GM18907 (cell line): ENCODE measurements at regions not wholly inside any gene's neighbourhood (a gene's known extent, or its start where the extent isn't known, plus 50 kb on each side); places are given as distances from the start of the nearest gene placed in this dataset.

Experiments
- ATAC-seq: cut with Tn5 transposase; IDR thresholded peaks from one replicate; pipeline ENCODE4 v1.9.1; 2021; ENCODE audit warnings: mild to moderate bottlenecking, moderate library complexity; ENCODE audit not compliant: unreplicated experiment

- ATAC-seq: no peak
Measured at GRCh38 chr5:142509026-142509425, 176.9 kb downstream of the FGF1 start.

- ATAC-seq: no peak
Measured at GRCh38 chr5:142508591-142508990, 177.3 kb downstream of the FGF1 start.

- ATAC-seq: peak; percentile 75
Measured at GRCh38 chr5:142507531-142508372, 178.1 kb downstream of the FGF1 start.

GRCh38 chr5:142506756-142507155 is 179.1 kb downstream of the FGF1 start:
- no peak for ATAC-seq

- peak; percentile 49 for ATAC-seq
Measured at GRCh38 chr5:142506046-142506445, 179.8 kb downstream of the FGF1 start.

- ATAC-seq: no peak
Measured at GRCh38 chr5:142501890-142502289, 177.1 kb upstream of the SPRY4 start.

GRCh38 chr5:142500227-142500905 is 175.5 kb upstream of the SPRY4 start:
- ATAC-seq: no peak

GRCh38 chr5:142499591-142500226 is 174.9 kb upstream of the SPRY4 start:
- no peak for ATAC-seq

GRCh38 chr5:142498298-142498697 is 173.5 kb upstream of the SPRY4 start:
- ATAC-seq: no peak

- no peak for ATAC-seq
Measured at GRCh38 chr5:142495531-142495930, 170.7 kb upstream of the SPRY4 start.

- ATAC-seq: no peak
Measured at GRCh38 chr5:142493875-142494518, 169.2 kb upstream of the SPRY4 start.

GRCh38 chr5:142492781-142493281 is 168.0 kb upstream of the SPRY4 start:
- ATAC-seq: no peak

- ATAC-seq: no peak
Measured at GRCh38 chr5:142491679-142492078, 166.9 kb upstream of the SPRY4 start.

- no peak for ATAC-seq
Measured at GRCh38 chr5:142491270-142491669, 166.4 kb upstream of the SPRY4 start.

- ATAC-seq: no peak
Measured at GRCh38 chr5:142486581-142486980, 161.8 kb upstream of the SPRY4 start.

- no peak for ATAC-seq
Measured at GRCh38 chr5:142486020-142486419, 161.2 kb upstream of the SPRY4 start.

GRCh38 chr5:142484821-142485387 is 160.1 kb upstream of the SPRY4 start:
- no peak for ATAC-seq

GRCh38 chr5:142482207-142482606 is 157.4 kb upstream of the SPRY4 start:
- ATAC-seq: no peak

- no peak for ATAC-seq
Measured at GRCh38 chr5:142481410-142481809, 156.6 kb upstream of the SPRY4 start.

- no peak for ATAC-seq
Measured at GRCh38 chr5:142479854-142480519, 155.2 kb upstream of the SPRY4 start.
